HCT116 (cell line): ENCODE measurements at regions not wholly inside any gene's neighbourhood (a gene's known extent, or its start where the extent isn't known, plus 50 kb on each side); places are given as distances from the start of the nearest gene placed in this dataset.

Source experiments
- ATAC-seq: fragments of 200-7000 bp; cut with Tn5 transposase; 2 replicates; pipeline ENCODE4 v1.9.1; 2020; ENCODE audit warnings: mild to moderate bottlenecking, moderate library complexity
- BruUV-seq: library from RNA; stranded (reverse); fragments of 400-500 nt; replicated peaks from 2 replicates; lab custom pipeline; 2021; lab: Mats Ljungman, UMichigan
- CTCF ChIA-PET: fragments of 300-600 bp; sonication (Branson Sonifier 250); formaldehyde crosslinking; loops from one replicate; lab custom pipeline; 2021; ENCODE audit warnings: antibody characterized with exemption; lab: Charles Lee
- POLR2A ChIA-PET: fragments of 300-600, 350-600 bp; sonication (Branson Sonifier 250); formaldehyde crosslinking; loops from one replicate; lab custom pipeline; 2021; ENCODE audit warnings: antibody characterized with exemption; lab: Charles Lee
- RAD21 ChIA-PET, 2 experiments: fragments of 300-600 bp; sonication (Branson Sonifier 250); formaldehyde crosslinking; loops; one replicate each; lab custom pipeline; 2023; ENCODE audit warnings: low total read pairs in 2 of 2; ENCODE audit not compliant: uncharacterized antibody in 2 of 2, unreplicated experiment in 2 of 2, low non-redundant PET in 1 of 2; lab: Charles Lee
- DNase-seq: peaks from one replicate; pipeline ENCODE4 v3.0.0-alpha.2; 2010; ENCODE audit warnings: low read depth, low spot score
- H2AFZ ChIP-seq: fragments of 200-600 bp; shearing (Covaris generic), sonication (generic); 2 replicates; pipeline ENCODE4 v1.6.1; 2017; ENCODE audit warnings: low read depth, mixed run types, mixed read lengths, antibody characterized with exemption, low read length; ENCODE audit not compliant: poor library complexity, severe bottlenecking
- H3K27ac ChIP-seq: 2 replicates; pipeline ENCODE4 v1.5.1; 2012; ENCODE audit warnings: low read depth, low read length
- H3K27me3 ChIP-seq: fragments of 200-600 bp; sonication (generic); 2 replicates; pipeline ENCODE4 v1.6.1; 2016; ENCODE audit warnings: mixed run types, low read length, mixed read lengths; ENCODE audit not compliant: insufficient read depth
- H3K36me3 ChIP-seq, 2 experiments: fragments of 200-500 bp in 1 of 2; fragments of 200-600 bp in 1 of 2; sonication (Bioruptor generic) in 1 of 2; sonication (generic) in 1 of 2; 2 replicates each; pipeline versions ENCODE4 v1.5.1 to v1.6.1; 2014 to 2016; ENCODE audit warnings: low read length in 2 of 2, inconsistent platforms in 1 of 2, mixed read lengths in 1 of 2, mixed run types in 1 of 2; ENCODE audit not compliant: insufficient read depth in 2 of 2, control insufficient read depth in 1 of 2
- H3K4me1 ChIP-seq, 2 experiments: fragments of 200-600 bp in 1 of 2; sonication (generic) in 1 of 2; 2 replicates each; pipeline versions ENCODE4 v1.5.1 to v1.6.1; 2012 to 2017; ENCODE audit warnings: low read length in 2 of 2, inconsistent platforms in 1 of 2, mild to moderate bottlenecking in 1 of 2, mixed read lengths in 1 of 2, mixed run types in 1 of 2, moderate library complexity in 1 of 2; ENCODE audit not compliant: insufficient read depth in 2 of 2, control insufficient read depth in 1 of 2
- H3K4me2 ChIP-seq: fragments of 200-600 bp; sonication (generic); 2 replicates; pipeline ENCODE4 v1.6.1; 2017; ENCODE audit warnings: mixed run types, low read length, mixed read lengths
- H3K4me3 ChIP-seq, 2 experiments: fragments of 200-600 bp in 1 of 2; sonication (generic) in 1 of 2; replicated peaks in 1 of 2; 2 replicates each; pipeline ENCODE4 v1.5.1; 2011 to 2016; ENCODE audit warnings: low read length in 2 of 2, control low read depth in 1 of 2, low read depth in 1 of 2, mild to moderate bottlenecking in 1 of 2, mixed read lengths in 1 of 2, mixed run types in 1 of 2
- H3K79me2 ChIP-seq: fragments of 200-600 bp; sonication (generic); 2 replicates; pipeline ENCODE4 v1.6.1; 2017; ENCODE audit warnings: mild to moderate bottlenecking, mixed run types, low read length, moderate library complexity, mixed read lengths; ENCODE audit not compliant: insufficient read depth
- H3K9ac ChIP-seq: fragments of 200-600 bp; sonication (generic); 2 replicates; pipeline ENCODE4 v1.6.1; 2016; ENCODE audit warnings: low read length, mixed read lengths
- H3K9me2 ChIP-seq: fragments of 200-600 bp; sonication (generic), shearing (Covaris generic); 2 replicates; pipeline ENCODE4 v1.6.1; 2017; ENCODE audit warnings: mixed run types, mild to moderate bottlenecking, moderate library complexity; ENCODE audit not compliant: insufficient read depth
- H3K9me3 ChIP-seq, 2 experiments: fragments of 200-500 bp in 1 of 2; fragments of 200-600 bp in 1 of 2; sonication (Bioruptor generic) in 1 of 2; sonication (generic) in 1 of 2; 2 replicates each; pipeline ENCODE4 v1.6.1; 2014 to 2017; ENCODE audit warnings: low read length in 2 of 2, mixed read lengths in 2 of 2, inconsistent platforms in 1 of 2, low read depth in 1 of 2, mild to moderate bottlenecking in 1 of 2, mixed run types in 1 of 2, moderate library complexity in 1 of 2; ENCODE audit not compliant: control insufficient read depth in 1 of 2, insufficient read depth in 1 of 2
- H4K20me1 ChIP-seq: fragments of 200-600 bp; sonication (generic), shearing (Covaris generic); 2 replicates; pipeline ENCODE4 v1.6.1; 2017; ENCODE audit warnings: mixed run types, mild to moderate bottlenecking, moderate library complexity; ENCODE audit not compliant: insufficient read depth
- CBX3 ChIP-seq: IDR thresholded peaks from 2 replicates; pipeline ENCODE4 v1.6.1; 2012; ENCODE audit warnings: low read depth
- CEBPB ChIP-seq: IDR thresholded peaks from 2 replicates; pipeline ENCODE4 v1.6.1; 2012; ENCODE audit warnings: low read depth
- EZH2phosphoT487 ChIP-seq: fragments of 200-600 bp; IDR thresholded peaks from 2 replicates; pipeline ENCODE4 v1.6.1; 2018; ENCODE audit warnings: antibody characterized with exemption, borderline replicate concordance
- FOSL1 ChIP-seq: IDR thresholded peaks from 2 replicates; pipeline ENCODE4 v1.6.1; 2012; ENCODE audit warnings: low read depth
- JUND ChIP-seq: IDR thresholded peaks from 2 replicates; pipeline ENCODE4 v1.6.1; 2012
- POLR2AphosphoS5 ChIP-seq: IDR thresholded peaks from 2 replicates; pipeline ENCODE4 v1.6.1; 2011; ENCODE audit warnings: mild to moderate bottlenecking, low read depth, low read length, moderate library complexity
- RAD21 ChIP-seq: IDR thresholded peaks from 2 replicates; pipeline ENCODE4 v1.6.1; 2012; ENCODE audit warnings: low read depth, mild to moderate bottlenecking
- REST ChIP-seq: IDR thresholded peaks from 2 replicates; pipeline ENCODE4 v1.6.1; 2012; ENCODE audit warnings: low read depth
- SP1 ChIP-seq: IDR thresholded peaks from 2 replicates; pipeline ENCODE4 v1.6.1; 2012; ENCODE audit warnings: low read depth
- SRF ChIP-seq: IDR thresholded peaks from 2 replicates; pipeline ENCODE4 v1.6.1; 2012; ENCODE audit warnings: low read depth
- YY1 ChIP-seq: IDR thresholded peaks from 2 replicates; pipeline ENCODE4 v1.6.1; 2011; ENCODE audit warnings: low read length, low read depth, moderate library complexity, mild to moderate bottlenecking; ENCODE audit not compliant: insufficient replicate concordance; ENCODE audit errors: extremely low read depth
- ZFX ChIP-seq: fragments of 450-650 bp; IDR thresholded peaks from 2 replicates; pipeline ENCODE4 v1.6.1; 2017
- intact Hi-C: fragments of 100-400 bp; cut with micrococcal nuclease; formaldehyde crosslinking; loops from 2 replicates; pipeline ENCODE4 v1.10.0; 2022
- TF ChIP-seq, protein P1 (sequence below): IDR thresholded peaks from 2 replicates; pipeline ENCODE4 v1.6.1; 2012

GRCh38 chr18:24534271-24534670 lies 73.8 kb downstream of the HRH4 start:
- no peak overlapping the region for H3K9ac ChIP-seq
- H4K20me1 ChIP-seq = no peaks in the 10 kb centered on the region
- ChIA-PET POLR2A (no interaction called here), RAD21 (no interaction called here), CTCF (no interaction called here)
- no peak overlapping the region for H2AFZ ChIP-seq
- peaks cover 11% of the 10 kb centered on the region in 2 experiments for H3K4me1 ChIP-seq
- H3K9me3 ChIP-seq = no peaks in the 10 kb centered on the region
- no peak for TF ChIP-seq CEBPB
- no peak for TF ChIP-seq SRF
- no peak for TF ChIP-seq JUND
- no peak for TF ChIP-seq EZH2phosphoT487
- TF ChIP-seq FOSL1 = no peak
- TF ChIP-seq YY1 = no peak
- TF ChIP-seq RAD21 = no peak
- TF ChIP-seq ZFX = no peak
- no peak for TF ChIP-seq REST
- TF ChIP-seq POLR2AphosphoS5 = no peak
- TF ChIP-seq SP1 = no peak
- TF ChIP-seq, protein P1, sequence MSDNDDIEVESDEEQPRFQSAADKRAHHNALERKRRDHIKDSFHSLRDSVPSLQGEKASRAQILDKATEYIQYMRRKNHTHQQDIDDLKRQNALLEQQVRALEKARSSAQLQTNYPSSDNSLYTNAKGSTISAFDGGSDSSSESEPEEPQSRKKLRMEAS = no peak
- TF ChIP-seq CBX3 = no peak
- no TSS peak for BruUV-seq
- ATAC-seq (no peak), DNase-seq (no peak)
- no peak overlapping the region for H3K27ac ChIP-seq
- H3K4me2 ChIP-seq = no peak overlapping the region
- intact Hi-C loops = no loop called here
- H3K9me2 ChIP-seq = no peaks in the 10 kb centered on the region
- no peak overlapping the region for H3K4me3 ChIP-seq
- no peaks in the 10 kb centered on the region for H3K79me2 ChIP-seq
- no peaks in the 10 kb centered on the region for H3K36me3 ChIP-seq
- H3K27me3 ChIP-seq = peaks cover 29% of the 10 kb centered on the region
